T-helper 2 cell treated with Interferon-gamma antibody and Interleukin-4, amounts not matched to agents 100 ng/mL and 5 ng/mL, for 36 hours (primary cell): ENCODE measurements at regions not wholly inside any gene's neighbourhood (a gene's known extent, or its start where the extent isn't known, plus 50 kb on each side); places are given as distances from the start of the nearest gene placed in this dataset.
"Not testable (repeated sequence)": the region's sequence is repeated elsewhere in the genome, so short reads cannot be mapped to it uniquely, and the experiment has no call there.

ENCODE experiments used
- intact Hi-C: fragments of 100-400 bp; cut with micrococcal nuclease; formaldehyde crosslinking; loops from one replicate; pipeline ENCODE4 v1.15.1; 2023

DNA sequence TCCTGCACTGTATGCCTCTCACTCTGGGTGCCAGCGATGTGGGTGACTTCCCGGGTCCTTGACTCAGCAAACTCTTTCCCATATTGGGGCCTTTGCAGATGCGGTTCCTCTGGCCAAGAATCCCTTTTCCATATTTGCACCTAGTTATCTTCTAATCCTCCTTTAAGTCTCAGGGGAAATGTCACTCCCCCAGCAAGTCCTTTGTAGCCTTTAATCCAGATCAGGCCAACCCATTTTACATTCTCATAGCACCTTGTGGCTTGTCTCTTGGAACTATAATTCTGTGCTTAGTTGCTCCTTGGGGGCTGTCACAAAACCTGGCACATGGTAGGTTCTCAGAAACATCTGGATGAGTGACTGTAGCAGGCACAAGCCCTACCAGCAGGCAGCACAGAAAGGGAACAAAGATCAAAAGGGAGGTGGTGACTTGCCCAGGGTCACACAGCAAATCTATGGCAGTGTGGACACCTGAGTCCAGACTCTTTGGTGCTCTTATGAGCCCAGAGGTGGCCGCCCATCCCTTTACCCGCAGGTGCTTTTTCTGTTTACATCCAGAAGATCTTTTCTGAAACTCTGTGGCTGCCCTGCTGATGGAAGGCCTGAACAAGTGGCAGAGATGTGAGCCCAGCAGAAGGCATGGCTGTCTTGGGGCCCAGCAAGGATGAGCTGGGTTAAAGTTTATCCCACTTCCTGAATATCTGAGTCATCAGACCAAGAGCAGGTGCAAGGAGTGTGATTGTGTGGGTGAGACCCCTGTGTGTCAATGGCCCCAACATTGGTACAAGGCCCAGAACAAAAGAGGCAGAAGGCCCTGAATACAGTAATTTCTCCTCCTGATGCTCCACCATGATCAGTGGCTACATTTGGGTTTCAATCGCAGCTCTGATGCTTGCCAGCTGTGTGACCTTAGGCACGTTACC lies 78.6 kb upstream of the GRK3 start:
- intact Hi-C loops: no loop called here

DNA sequence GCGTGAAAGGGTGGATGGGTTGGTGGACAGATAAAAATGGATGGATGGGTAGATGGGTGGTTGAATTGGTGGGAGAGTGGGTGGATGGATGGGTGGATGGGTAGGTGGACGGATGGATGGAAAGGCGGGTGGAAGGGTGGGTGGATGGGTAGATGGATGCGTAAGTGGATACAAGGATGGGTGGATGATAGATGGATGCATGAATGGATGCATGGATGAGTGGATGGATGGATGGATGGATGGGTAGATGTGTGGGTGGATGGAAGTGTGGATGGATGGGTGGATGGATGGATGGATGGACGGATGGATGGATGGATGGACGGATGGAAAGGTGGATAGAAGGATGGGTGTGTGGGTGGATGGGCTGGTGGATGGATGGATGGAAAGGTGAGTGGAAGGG lies 77.0 kb upstream of the GRK3 start:
- intact Hi-C loops: no loop called here

DNA sequence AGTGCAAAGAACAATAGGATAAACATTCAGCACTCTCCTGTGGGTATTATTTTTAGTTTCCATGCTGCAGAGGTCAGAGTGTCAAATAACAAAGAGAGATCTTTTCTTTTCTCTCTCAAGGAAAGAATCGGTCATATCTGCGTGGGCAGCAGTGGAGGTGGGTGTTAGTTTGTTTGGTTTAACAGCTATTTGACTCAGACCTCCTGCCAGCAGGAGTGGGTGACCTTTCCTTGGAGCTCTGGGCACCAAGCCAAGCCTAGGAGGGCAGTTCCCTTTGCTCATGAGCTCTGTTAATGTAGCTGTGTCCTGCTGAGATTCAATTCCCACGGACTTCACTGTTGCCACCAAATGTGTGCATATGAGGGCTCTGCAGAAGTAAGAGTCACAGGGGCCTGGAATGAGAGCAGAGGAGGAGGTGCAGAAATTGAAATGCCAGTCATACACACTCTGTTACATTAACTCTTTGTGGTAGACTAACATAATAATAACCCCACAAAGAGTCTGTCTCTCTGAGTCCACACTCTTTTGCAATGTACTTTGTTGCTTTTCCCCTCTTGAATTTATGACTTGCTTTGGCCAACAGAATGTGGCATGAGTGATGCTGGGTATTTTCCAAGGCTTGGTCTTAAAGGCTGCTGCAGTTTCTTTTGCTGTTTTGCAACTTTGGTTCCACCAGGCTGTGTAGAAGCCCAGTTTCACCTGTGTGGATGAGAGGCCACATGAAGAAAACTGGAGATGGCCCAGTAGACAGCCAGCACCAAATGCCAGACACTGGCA lies 76.0 kb upstream of the GRK3 start:
- intact Hi-C loops: no loop called here

DNA sequence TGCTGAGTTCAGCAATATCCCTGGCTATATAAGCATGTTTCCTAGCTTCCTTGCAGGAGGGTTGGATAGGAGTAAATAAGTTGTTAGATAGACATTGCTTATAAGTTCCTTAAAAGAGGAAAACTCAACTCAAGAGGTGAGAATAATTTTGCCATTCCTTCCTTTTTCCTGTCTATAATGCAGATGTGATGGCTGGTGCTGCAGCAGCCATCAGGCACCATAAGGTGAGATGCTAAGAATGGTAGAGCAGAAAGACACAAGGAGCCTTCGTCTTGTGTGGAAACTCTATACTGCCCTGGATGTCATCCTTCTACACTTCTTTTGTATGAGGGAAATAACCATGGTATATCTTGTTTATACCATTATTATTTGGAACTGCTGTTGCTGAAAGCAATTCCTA lies 74.5 kb upstream of the GRK3 start:
- intact Hi-C loops: no loop called here

DNA sequence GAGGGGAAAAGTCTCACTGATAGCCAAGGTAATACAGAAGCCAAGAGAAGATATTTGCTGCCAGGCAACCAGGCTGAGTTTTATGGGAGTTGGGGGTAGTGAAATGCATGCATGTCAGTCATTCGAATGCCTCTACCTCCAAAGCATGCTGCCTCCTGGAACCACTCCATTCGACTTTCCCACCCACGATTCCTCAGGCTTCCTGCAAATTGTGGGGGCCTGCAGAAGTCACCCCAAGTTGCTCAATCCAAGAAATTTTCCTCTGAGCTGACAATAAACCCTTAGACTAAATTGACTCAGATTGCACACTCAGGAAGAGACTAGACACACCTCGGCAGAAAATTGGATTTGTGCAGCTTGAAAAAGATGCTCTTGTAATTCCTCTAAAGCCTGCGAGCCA lies 73.6 kb upstream of the GRK3 start:
- intact Hi-C loops: no loop called here

DNA sequence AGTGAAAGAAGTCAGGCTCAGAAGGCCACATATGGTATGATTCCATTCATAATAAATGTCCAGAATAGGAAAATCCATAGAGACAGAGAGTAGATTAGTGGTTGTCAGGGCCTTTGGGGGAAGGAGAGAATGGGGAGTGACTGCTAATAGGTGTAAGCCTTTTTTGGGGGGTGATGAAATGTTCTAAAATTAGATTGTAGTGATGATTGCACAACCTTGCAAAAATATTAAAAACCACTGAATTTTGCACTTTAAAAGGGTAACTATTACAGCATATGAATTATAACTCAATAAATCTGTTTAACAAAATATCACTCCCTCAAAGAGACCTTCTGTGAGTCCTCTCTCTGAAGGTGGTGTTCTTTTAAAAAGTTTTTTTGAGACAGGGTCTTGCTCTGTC lies 72.3 kb upstream of the GRK3 start:
- intact Hi-C loops: no loop called here

DNA sequence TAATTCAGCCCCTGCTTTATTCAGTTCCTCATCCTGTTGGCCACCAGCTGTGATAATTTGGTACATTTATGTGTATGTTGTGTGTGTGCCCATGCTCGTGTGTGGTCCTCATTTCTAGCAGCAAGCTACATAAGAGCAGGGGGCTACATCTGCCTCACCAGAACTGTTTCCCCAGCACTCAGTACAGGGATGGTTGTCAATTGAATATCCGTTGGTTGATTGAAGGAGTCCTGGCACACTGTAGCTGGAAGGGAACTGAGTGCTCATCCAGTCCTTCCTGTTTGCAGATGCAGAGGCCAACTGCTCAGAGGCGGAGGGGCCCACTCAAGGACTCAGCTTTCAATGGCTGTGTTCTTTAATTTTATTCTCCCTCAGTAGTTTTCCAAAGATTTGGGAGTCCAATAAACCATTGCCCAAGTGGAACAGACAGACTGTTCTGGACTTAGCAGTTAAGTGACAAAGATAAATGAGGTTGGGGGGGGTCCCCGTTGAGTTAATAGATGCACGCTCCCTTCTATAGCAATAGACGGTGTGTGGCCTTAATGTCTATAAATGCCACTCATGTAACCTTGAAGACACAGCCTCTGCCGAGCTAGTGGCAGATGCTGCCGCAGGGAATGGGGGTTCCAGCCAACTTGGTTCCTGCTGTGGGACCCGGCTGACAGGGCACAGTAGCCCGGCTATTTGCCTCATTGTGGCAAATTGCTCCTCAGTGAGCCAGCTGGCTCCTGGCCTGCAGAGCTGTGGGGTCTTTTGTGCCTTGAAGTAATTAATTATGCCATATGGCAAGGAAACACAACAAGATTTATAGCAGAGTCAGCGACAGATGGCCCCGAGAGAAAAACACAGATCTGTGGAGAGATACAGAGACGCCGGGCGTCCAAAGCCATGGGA lies 71.4 kb upstream of the GRK3 start:
- intact Hi-C loops: no loop called here

DNA sequence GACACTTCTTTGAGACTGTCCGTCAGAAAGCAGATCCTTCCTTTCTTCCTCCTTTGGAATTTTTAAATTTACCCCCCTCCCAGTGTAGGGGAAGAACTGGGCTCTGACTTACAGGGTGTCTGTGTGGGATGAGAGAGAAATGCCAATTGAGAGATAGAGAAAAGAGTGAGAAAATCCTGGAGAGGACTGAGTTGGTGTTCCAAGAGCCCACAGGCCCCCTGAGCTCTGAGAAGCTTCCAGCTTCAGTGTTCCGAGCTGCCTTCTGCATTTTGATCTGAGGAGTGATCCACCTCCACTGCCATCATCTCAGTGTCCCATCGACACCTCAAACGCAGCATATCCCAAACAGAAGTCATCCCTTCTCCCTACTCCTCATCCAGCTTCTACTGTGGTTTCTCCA lies 70.7 kb upstream of the GRK3 start:
- intact Hi-C loops: no loop called here

DNA sequence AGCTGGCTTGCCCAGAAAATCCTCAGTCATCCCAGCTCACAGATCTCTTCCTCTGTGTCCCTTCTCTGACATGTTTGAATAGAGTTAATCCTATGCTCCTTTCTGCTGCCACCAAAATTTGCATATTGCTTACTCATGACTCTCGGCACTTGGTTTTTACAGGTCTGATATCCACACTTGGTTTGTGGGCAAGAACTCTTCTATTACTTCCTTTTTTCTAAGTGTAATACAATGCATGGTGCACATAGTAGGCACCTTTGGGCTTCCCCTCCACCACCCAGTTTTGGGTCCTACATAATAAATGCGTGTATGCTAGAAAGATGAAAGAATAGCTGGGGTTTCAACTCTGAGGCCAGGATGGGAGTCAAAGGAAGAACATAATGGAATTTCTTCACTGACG lies 69.7 kb upstream of the GRK3 start:
- intact Hi-C loops: no loop called here

DNA sequence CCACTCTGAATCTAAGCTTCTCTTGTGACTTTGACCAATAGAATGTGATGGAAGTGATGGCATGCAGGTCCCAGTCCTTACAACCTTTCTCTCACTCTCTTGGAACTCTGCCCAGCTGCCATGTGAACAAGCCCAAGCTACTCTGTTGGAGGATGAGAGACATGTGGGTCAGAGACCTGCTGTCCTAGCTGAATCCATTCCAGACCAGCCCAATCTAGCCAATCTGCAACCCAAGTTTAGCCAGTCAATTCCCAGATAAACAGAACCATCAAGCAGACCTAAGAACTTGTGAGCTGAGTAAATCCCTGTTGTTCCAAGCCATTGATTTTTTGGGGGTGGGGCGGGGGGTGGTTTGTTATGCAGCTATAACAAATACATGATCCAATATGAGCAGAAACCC lies 69.2 kb upstream of the GRK3 start:
- intact Hi-C loops: no loop called here

DNA sequence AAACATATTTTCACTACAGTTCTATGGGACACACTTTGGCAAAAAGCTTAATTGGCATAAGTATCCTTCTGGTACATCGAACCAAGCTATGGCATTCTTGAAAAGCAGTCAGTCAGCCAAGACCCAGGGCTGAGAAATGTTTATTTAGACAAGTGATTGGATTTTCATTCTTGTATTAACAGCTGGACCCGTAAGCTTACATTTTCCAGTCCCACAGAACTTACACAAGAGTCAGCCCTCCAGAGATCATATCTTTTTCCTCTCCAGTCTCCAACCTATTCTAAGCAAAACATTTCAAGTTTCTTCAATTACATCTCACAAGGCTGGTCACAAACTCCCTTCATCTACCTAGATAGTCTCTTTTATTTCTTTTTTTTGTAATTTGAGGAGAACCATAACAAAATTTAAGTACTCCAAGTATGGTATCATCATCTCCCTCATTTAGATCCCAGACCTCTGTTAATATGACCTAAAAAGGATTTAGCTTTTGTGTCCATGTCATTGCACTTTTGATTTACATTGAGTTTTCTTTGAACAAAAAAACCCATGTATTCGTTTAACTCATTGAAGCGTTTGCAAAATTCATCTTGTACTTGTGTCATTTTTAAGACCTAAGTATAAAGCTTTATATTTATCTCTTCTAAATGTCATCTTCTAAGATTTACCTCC lies 67.9 kb upstream of the GRK3 start:
- intact Hi-C loops: no loop called here

DNA sequence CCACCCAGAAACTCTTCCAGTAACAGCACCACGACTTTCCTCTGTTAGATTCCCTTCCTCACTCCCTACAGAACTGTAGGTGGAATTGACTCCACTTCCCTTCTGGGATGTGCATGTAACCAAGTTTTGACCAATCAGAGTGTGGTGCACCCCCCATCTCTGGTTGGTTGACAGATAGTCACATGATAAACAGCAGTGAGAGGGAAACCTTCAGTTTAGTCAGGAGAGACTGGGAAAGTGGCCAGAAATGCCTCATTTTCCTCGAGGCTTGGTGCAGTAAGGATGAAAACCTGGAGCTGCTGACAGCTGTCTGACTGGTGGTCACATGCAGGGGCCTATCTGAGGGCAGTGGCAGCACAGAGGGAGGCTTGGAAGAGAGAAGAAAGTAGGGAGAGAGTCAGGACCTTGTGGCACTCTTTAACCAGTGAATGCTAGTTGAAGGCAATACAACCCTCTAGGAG lies 67.3 kb upstream of the GRK3 start:
- intact Hi-C loops: no loop called here

DNA sequence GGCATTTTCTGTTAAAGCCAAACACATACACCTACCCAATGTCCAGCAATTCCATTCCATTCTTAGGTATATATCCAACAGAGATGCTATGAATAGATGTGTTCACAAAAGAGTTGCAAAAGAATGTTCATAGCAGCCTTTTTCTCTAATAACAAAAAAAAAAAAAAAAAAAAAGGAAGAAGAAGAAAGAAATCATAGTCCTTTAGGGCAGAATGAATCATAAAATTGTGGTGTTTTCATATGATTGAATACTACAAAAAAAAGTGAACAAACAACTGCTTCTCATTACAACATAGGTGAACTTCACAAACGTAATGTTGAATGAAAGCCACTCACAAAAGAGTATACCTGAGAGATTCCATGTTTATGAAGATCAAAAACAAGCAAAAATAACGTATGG lies 66.8 kb upstream of the GRK3 start:
- intact Hi-C loops: no loop called here

DNA sequence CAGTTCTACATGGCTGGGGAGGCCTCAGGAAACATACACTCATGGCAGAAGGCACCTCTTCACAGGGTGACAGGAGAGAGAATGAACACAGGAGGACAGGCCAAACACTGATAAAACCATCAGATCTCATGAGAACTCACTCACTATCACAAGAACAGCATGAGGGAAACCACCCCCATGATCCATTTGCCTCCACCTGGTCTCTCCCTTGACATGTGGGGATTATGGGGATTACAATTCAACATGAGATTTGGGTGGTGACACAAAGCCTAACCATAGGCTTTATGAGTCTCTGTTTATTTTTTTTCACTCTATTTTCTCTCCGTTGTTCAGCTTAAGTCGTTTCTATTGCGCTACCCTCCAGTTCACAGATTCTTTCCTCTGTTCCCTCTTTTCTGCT lies 63.8 kb upstream of the GRK3 start:
- intact Hi-C loops: not testable (repeated sequence)

DNA sequence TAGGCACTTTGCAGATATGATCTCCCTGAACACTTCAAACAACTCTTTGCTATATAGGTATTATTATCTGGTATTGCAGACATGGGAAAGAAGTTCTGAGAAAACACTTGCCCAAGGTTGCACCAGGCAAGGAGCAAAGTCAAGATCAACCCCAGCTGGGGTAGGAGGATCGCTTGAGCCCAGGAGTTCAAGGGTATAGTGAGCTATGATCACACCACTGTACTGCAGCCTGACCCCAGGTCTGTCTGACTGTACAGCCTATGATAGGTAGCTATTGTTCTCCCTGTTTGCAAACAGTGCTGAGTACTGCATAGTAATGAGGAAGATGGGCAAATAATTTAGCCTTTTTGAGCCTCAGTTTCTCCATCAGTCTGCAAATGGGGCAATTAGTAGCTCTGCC lies 60.5 kb upstream of the GRK3 start:
- intact Hi-C loops: not testable (repeated sequence)

DNA sequence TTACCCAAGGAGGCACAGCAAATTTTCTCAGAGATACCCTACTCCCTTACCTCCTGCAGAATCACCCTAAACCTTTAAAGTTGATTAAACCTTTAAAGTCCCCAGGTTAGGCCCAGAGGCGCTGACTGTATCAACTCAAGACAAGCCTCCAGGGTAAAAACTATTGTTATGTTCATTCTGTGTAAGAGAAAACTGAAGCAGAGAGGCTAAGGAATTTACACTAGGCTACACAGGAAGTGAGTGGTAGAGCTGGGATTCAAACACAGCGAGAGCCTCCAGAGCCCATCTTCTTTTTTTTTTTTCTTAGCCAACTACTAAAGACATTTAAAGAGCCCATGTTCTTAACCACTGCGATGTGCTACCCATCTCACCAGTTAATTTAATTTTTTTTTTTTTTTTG lies 56.3 kb upstream of the GRK3 start:
- intact Hi-C loops: no loop called here

DNA sequence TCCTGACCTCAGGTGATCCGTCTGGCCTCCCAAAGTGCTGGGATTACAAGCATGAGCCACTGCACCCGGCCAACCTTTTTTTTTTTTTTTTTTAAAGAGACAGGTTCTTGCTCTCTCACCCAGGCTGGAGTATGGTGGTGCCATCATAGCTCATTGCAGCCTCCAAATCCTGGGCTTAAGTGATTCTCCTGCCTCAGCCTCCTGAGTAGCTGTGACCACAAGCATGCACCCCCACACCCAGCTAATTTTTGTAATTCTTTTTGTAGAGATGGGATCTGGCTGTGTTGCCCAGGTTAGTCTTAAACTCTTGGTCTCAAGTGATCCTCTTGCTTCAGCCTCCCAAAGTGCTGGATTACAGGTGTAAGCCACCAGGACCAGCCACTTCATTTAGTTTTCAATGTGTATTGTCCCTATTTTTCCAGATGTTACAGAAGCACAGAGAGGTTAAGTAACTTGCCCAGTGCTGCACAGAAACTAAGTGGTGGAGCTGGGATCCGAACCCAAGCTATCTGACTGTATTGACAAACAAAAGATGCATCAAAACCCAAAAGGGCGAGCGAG lies 55.6 kb upstream of the GRK3 start:
- intact Hi-C loops: no loop called here

DNA sequence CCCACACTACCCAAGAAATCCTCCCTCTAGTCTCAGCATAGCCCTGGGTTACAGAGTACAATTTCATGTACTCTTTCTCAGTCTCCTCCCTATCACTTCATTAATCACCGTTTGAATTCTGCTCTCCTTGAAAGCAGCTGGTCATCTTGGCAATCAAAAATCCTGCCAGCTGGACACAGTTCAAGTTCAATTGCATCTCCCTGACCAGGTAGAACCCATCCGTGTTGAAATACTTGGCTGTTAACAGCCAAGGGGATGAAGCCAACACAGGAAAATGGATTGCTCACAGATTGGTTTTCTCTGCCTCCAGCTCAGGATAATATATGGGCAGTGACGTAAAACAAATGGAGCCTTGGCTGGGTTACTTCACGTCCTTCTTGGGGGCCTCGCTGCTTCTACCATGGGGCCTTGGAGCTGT lies 55.1 kb upstream of the GRK3 start:
- intact Hi-C loops: no loop called here

DNA sequence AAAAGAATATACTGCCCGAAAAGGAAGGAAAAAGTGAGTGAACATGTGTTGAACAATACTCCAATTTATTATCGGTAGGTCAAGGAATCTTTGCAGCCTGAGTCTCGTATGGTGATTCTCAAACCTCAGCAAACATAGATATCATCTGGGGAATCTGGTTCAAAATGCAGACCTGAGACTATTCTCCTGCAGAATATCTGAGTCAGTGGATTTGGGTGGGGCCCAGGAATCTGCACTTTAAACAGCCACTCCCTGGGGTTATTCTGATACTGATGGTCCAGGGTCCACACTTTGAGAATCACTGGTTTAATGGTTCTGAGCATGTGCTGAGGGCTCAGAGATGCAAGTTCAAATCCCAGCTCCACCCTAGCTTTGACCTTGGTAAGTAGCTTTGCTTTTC lies 53.6 kb upstream of the GRK3 start:
- intact Hi-C loops: no loop called here

DNA sequence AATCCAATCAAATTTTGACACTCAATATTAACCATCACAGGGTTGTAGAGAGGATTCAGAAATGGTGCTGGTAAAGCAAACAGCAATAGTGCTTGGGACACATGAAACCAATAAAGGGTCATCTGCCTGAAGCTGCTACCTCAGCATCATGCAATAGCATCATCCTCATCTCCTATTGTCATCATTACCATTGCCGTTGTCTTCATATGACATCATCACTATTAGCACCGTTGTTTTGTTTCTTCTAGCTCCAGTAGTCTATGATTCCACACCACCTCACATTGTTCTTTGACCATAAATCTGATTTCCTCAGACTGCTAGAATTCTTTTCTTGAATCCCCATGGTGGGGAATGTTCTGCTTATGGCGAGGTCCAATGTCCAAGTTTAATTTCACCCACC lies 52.8 kb upstream of the GRK3 start:
- intact Hi-C loops: no loop called here
